HS-27A (cell line): ENCODE measurements at regions not wholly inside any gene's neighbourhood (a gene's known extent, or its start where the extent isn't known, plus 50 kb on each side); places are given as distances from the start of the nearest gene placed in this dataset.

Experiments
- DNase-seq: peaks from one replicate; pipeline ENCODE4 v3.0.0-alpha.2; 2012; ENCODE audit warnings: low read depth, missing footprints

- no peak for DNase-seq
Measured at GRCh38 chr16:86018487-86018886, 119.5 kb downstream of the IRF8 start.

- no peak for DNase-seq
Measured at GRCh38 chr16:86018941-86019340, 120.0 kb downstream of the IRF8 start.

GRCh38 chr16:86019446-86020047 lies 120.6 kb downstream of the IRF8 start:
- no peak for DNase-seq

- no peak for DNase-seq
Measured at GRCh38 chr16:86020971-86021370, 122.0 kb downstream of the IRF8 start.

GRCh38 chr16:86022381-86022960 lies 123.5 kb downstream of the IRF8 start:
- no peak for DNase-seq

- no peak for DNase-seq
Measured at GRCh38 chr16:86024210-86024609, 125.2 kb downstream of the IRF8 start.

- DNase-seq = no peak
Measured at GRCh38 chr16:86025706-86026105, 126.7 kb downstream of the IRF8 start.

- no peak for DNase-seq
Measured at GRCh38 chr16:86026171-86026910, 127.4 kb downstream of the IRF8 start.

GRCh38 chr16:86026916-86027315 lies 128.0 kb downstream of the IRF8 start:
- no peak for DNase-seq

GRCh38 chr16:86027373-86028126 lies 128.6 kb downstream of the IRF8 start:
- DNase-seq = no peak

GRCh38 chr16:86029131-86029741 lies 130.3 kb downstream of the IRF8 start:
- no peak for DNase-seq

- DNase-seq = no peak
Measured at GRCh38 chr16:86030116-86030515, 131.2 kb downstream of the IRF8 start.

GRCh38 chr16:86031141-86031678 lies 132.2 kb downstream of the IRF8 start:
- DNase-seq = no peak

- DNase-seq = no peak
Measured at GRCh38 chr16:86033016-86033474, 134.1 kb downstream of the IRF8 start.

- DNase-seq = no peak
Measured at GRCh38 chr16:86033971-86034370, 135.0 kb downstream of the IRF8 start.

GRCh38 chr16:86034421-86034919 lies 135.5 kb downstream of the IRF8 start:
- no peak for DNase-seq

GRCh38 chr16:86035906-86036305 lies 136.9 kb downstream of the IRF8 start:
- no peak for DNase-seq

GRCh38 chr16:86037999-86038925 lies 139.3 kb downstream of the IRF8 start:
- no peak for DNase-seq

- DNase-seq = no peak
Measured at GRCh38 chr16:86038926-86039310, 140.0 kb downstream of the IRF8 start.

- no peak for DNase-seq
Measured at GRCh38 chr16:86039606-86040005, 140.6 kb downstream of the IRF8 start.

GRCh38 chr16:86040496-86040895 lies 141.5 kb downstream of the IRF8 start:
- DNase-seq = no peak
